Common myeloid progenitor, CD34-positive (primary cell): ENCODE measurements at regions not wholly inside any gene's neighbourhood (a gene's known extent, or its start where the extent isn't known, plus 50 kb on each side); places are given as distances from the start of the nearest gene placed in this dataset.

Experiments
- CTCF ChIA-PET: fragments of 350-600 bp; sonication (Branson Sonifier 250); formaldehyde crosslinking; loops from one replicate; lab custom pipeline; 2021; ENCODE audit warnings: antibody characterized with exemption; lab: Charles Lee
- POLR2A ChIA-PET: fragments of 350-600 bp; sonication (Branson Sonifier 250); formaldehyde crosslinking; loops from one replicate; lab custom pipeline; 2021; ENCODE audit warnings: antibody characterized with exemption; lab: Charles Lee
- DNase-seq, 3 donors: peaks; one replicate each; pipeline versions ENCODE4 v3.0.0 to v3.0.0-alpha.2; 2013
- H3K27ac ChIP-seq, 2 experiments: 1 replicate in 1 of 2; 2 replicates in 1 of 2; pipeline ENCODE4 v1.7.0; 2013; ENCODE audit warnings: inconsistent platforms in 2 of 2, low read length in 2 of 2, mild to moderate bottlenecking in 2 of 2, low read depth in 1 of 2, moderate library complexity in 1 of 2; ENCODE audit not compliant: severe bottlenecking in 2 of 2, insufficient read depth in 1 of 2, poor library complexity in 1 of 2
- H3K27me3 ChIP-seq, 5 experiments: replicated peaks in 2 of 5; 1 replicate in 3 of 5; 2 replicates in 2 of 5; pipeline versions ENCODE4 v1.6.1 to v1.7.0; 2013; ENCODE audit warnings: low read length in 4 of 5, mild to moderate bottlenecking in 2 of 5, moderate library complexity in 2 of 5, inconsistent platforms in 1 of 5; ENCODE audit not compliant: insufficient read depth in 5 of 5, control insufficient read depth in 4 of 5
- H3K36me3 ChIP-seq, 4 experiments: 1 replicate in 2 of 4; 2 replicates in 2 of 4; pipeline versions ENCODE4 v1.6.1 to v1.7.0; 2013; ENCODE audit warnings: low read length in 3 of 4, control low read depth in 1 of 4, mild to moderate bottlenecking in 1 of 4; ENCODE audit not compliant: control insufficient read depth in 4 of 4, insufficient read depth in 4 of 4
- H3K4me1 ChIP-seq, 4 experiments: 1 replicate in 3 of 4; 2 replicates in 1 of 4; pipeline versions ENCODE4 v1.6.1 to v1.7.1; 2013; ENCODE audit warnings: low read length in 3 of 4, mild to moderate bottlenecking in 3 of 4, control low read depth in 1 of 4, inconsistent platforms in 1 of 4, moderate library complexity in 1 of 4; ENCODE audit not compliant: control insufficient read depth in 4 of 4, insufficient read depth in 4 of 4; ENCODE audit errors: control extremely low read depth in 1 of 4
- H3K4me3 ChIP-seq, 7 experiments: 1 replicate in 4 of 7; 2 replicates in 3 of 7; pipeline versions ENCODE4 v1.5.1 to v1.7.0; 2013; ENCODE audit warnings: mild to moderate bottlenecking in 7 of 7, low read length in 6 of 7, moderate library complexity in 6 of 7, inconsistent platforms in 2 of 7, low read depth in 2 of 7, control low read depth in 1 of 7; ENCODE audit not compliant: insufficient read depth in 4 of 7, control insufficient read depth in 1 of 7; ENCODE audit errors: extremely low read depth in 1 of 7
- H3K9me3 ChIP-seq, 5 experiments: 1 replicate in 4 of 5; 2 replicates in 1 of 5; pipeline versions ENCODE4 v1.6.1 to v1.7.1; 2013; ENCODE audit warnings: low read length in 4 of 5, mild to moderate bottlenecking in 2 of 5, inconsistent platforms in 1 of 5, low read depth in 1 of 5, moderate library complexity in 1 of 5; ENCODE audit not compliant: control insufficient read depth in 4 of 5, insufficient read depth in 2 of 5; ENCODE audit errors: control extremely low read depth in 1 of 5
- WGBS: methylation state at CpG from one replicate; pipeline ENCODE4 v1.1.5; 2013; ENCODE audit not compliant: insufficient coverage; 5-methylcytosine and 5-hydroxymethylcytosine counted together

DNA sequence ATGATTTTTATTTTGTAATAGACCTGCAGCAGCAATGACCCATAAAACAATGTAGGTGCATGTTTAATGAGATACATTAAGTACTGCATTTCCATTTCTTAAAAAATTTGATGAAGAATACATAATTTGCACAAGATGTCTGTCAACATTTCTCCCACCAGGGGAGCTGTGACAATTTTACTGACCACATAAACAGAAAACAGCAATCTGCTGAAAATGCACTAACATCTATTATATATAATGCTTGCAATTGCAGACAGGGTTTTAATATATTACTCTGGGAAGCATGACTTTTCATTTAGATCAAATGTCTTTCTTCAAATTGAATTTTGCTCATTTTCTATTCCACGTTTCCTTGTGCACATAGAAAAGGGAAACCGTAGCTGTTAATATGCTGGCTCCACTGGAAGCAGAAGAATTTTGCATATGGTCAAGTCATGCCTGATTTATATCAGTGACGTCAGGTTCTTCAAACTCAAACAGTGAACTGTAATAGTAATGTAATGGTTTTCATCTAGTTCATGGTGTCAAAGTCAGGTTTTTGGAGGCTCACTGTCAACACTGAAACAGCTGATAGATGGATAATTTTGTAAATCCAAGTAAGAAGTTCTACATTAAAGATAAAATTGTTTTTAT is 79.8 kb upstream of the IGF1R start:
- ChIA-PET CTCF (interaction anchor here (2.3 kb wide), 1 partner anchor 13 kb away, joined by 5 read pairs; no protein-coding TSS in a partner anchor), POLR2A (no interaction called here)
- Histone ChIP-seq H3K9me3 (no peaks in the 10 kb centered on the region), H3K27ac (no peak overlapping the region), H3K4me3 (no peak overlapping the region), H3K4me1 (no peaks in the 10 kb centered on the region), H3K27me3 (peaks cover 0 to 12% (median 2%) of the 10 kb centered on the region in 5 experiments), H3K36me3 (no peaks in the 10 kb centered on the region)
- WGBS, result 87% methylated on average over 3 of the region's 3 CpGs
- no peak for DNase-seq

DNA sequence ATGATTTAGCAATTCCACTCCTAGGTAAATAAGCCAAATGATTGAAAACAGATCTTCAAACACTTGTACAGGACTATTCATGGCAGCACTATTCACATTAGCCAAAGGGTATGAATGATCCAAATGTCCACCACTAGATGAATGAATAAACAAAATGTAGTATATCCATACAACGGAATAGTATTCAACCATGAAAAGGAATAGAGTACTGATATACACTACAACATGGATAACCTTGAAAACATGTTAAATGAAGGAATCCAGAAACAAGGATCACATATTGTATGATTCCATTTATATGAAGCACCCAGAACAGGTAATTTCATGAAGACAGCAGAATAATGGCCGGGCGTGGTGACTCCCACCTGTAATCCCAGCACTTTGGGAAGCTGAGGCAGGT is 78.2 kb upstream of the IGF1R start:
- H3K27me3 ChIP-seq, result peaks cover 0 to 12% (median 4%) of the 10 kb centered on the region in 5 experiments
- no CpG with 5 or more reads among the region's 3 CpGs for WGBS
- no peak for DNase-seq
- no peaks in the 10 kb centered on the region for H3K36me3 ChIP-seq
- no peak overlapping the region for H3K4me3 ChIP-seq
- H3K27ac ChIP-seq, result no peak overlapping the region
- no peaks in the 10 kb centered on the region for H3K4me1 ChIP-seq
- CTCF ChIA-PET, result no interaction called here
- no peaks in the 10 kb centered on the region for H3K9me3 ChIP-seq
- POLR2A ChIA-PET, result interaction anchor here (0.6 kb wide), 1 partner anchor 151 kb away, joined by 8 read pairs; no protein-coding TSS in a partner anchor

DNA sequence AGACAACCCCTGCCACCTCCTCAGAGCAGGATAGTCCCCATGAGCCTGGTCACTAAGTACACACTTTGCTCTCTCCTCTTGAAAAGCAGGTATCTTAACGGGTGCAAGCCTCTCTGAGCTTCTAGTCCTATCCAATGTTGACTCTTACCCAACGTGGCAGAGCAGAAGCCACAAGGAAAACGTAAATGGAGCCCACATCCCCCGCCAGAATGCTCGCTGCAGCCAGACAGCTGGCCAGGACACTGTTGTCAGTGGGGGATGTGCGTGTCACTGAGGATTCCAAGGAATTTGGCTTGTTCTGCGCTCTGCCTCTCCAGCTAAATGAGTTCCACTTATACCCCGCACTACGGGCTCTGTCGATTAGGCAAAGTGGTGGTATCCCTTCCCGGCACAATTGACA is 67.8 kb upstream of the IGF1R start:
- no peaks in the 10 kb centered on the region for H3K4me1 ChIP-seq
- WGBS, result 79% methylated on average over 7 of the region's 11 CpGs
- ChIA-PET CTCF (interaction anchor here (1.2 to 2.2 kb wide), 3 partner anchors 19 to 301 kb away, joined by 3 to 6 read pairs (median 3); no protein-coding TSS in a partner anchor), POLR2A (no interaction called here)
- peaks cover 0 to 6% (median 2%) of the 10 kb centered on the region in 5 experiments for H3K9me3 ChIP-seq
- DNase-seq, result no peak
- H3K4me3 ChIP-seq, result peak overlapping the region in 1 of 7 experiments; percentile 0
- no peaks in the 10 kb centered on the region for H3K36me3 ChIP-seq
- H3K27ac ChIP-seq, result no peak overlapping the region
- H3K27me3 ChIP-seq, result peaks cover 8 to 57% (median 15%) of the 10 kb centered on the region in 5 experiments

DNA sequence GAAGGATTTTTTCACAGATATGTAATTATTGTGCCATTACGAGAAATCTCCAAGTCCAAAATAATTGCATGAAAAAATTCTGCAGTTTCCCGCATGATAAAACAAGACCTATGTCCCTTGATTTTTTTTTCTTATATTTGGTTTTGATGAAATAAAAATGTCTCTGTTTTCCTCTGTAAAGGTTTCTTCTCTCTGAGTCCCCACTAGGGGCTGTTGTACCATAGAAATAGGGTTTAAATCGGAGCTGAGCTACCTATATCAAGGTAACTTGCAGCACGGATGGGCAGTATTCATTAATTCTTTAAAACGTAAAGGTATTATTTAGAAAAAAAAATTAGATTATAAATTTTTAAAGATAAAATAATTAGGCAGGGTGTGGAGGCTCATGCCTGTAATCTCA is 66.6 kb upstream of the IGF1R start:
- Histone ChIP-seq H3K4me3 (no peak overlapping the region), H3K4me1 (no peaks in the 10 kb centered on the region), H3K9me3 (peaks cover 0 to 6% (median 2%) of the 10 kb centered on the region in 5 experiments), H3K27ac (no peak overlapping the region), H3K27me3 (peaks cover 8 to 67% (median 17%) of the 10 kb centered on the region in 5 experiments), H3K36me3 (no peaks in the 10 kb centered on the region)
- ChIA-PET CTCF (interaction anchor here (1.0 to 2.2 kb wide), 9 partner anchors 14 to 300 kb away, joined by 3 to 6 read pairs (median 4); no protein-coding TSS in a partner anchor), POLR2A (no interaction called here)
- DNase-seq, result peak in 2 of 3 donors; percentile 17 to 22
- no CpG with 5 or more reads among the region's 5 CpGs for WGBS

DNA sequence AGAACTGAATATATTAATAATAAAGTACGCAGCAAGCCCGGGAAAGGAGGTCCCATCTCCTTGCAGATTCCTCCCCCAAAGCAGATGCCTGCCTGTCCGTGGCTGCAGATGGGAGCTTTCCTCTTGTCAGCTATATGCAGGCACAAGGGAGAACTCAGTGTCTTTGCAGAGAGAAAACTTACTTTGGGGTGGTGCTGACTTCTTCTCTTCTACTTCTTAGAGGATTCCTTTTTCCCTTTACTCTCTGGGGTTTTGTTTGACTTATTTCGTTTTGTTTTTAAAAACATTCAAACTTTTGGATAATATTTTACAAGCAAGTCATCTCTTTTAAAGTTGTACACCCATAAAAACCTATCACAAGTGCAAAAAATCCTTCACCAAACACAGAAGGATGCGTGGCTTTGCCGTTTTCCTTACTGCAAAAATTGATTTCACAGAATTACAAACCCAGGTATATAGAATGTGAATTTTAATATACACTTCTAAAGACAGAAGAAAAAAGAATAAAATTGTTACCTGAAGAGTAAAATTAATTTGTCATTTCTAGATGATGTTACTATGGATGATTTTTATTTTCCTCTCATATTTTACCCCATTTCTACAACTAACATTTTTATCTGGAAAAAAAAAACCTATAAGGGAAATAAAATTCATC is 65.3 kb upstream of the IGF1R start:
- Histone ChIP-seq H3K27ac (no peak overlapping the region), H3K36me3 (no peaks in the 10 kb centered on the region), H3K4me3 (no peak overlapping the region), H3K27me3 (peaks cover 8 to 67% (median 17%) of the 10 kb centered on the region in 5 experiments), H3K4me1 (no peaks in the 10 kb centered on the region), H3K9me3 (peaks cover 0 to 6% (median 2%) of the 10 kb centered on the region in 5 experiments)
- ChIA-PET CTCF (interaction anchor here (1.2 to 2.2 kb wide), 4 partner anchors 14 to 299 kb away, joined by 3 to 6 read pairs (median 4); no protein-coding TSS in a partner anchor), POLR2A (no interaction called here)
- peak in 1 of 3 donors; percentile 9 for DNase-seq
- WGBS, result 25% methylated on average over 2 of the region's 6 CpGs

DNA sequence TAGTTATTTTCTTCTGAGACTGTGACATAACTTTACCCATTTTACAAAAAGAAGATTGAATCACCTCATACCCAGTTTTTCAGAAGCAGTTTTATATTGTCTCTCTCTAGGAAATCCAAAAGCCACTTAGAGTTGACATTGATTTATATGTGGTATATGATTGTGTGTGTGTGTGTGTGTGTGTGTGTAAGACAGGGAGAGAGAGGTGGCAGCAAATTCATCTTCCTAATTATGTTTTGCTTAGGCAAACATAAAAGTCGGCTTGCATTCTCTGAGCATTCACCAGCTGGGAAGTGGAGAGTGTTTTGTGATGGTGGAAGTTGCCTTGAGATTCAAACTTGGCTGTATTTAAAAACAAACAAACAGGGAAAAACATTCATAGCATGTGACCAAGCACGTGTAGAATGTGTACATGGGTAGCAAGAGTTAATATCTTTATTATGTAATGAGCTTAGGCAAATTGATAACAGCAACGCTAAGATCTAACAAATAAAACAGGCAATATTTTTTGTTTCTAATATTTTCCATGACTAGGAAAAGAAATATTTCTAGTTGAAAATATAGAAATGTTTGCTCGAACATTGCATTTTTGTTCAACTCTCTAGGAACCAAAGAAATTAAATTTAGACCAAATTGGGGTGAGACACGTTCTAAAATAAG is 64.4 kb upstream of the IGF1R start:
- H3K9me3 ChIP-seq, result no peaks in the 10 kb centered on the region
- H3K4me1 ChIP-seq, result no peaks in the 10 kb centered on the region
- DNase-seq, result peak; percentile 12 to 51 (median 35)
- CTCF ChIA-PET, result no interaction called here
- no peak overlapping the region for H3K4me3 ChIP-seq
- peaks cover 8 to 67% (median 19%) of the 10 kb centered on the region in 5 experiments for H3K27me3 ChIP-seq
- H3K36me3 ChIP-seq, result no peaks in the 10 kb centered on the region
- no CpG with 5 or more reads among the region's 5 CpGs for WGBS
- no peak overlapping the region for H3K27ac ChIP-seq
- POLR2A ChIA-PET, result interaction anchor here (0.6 kb wide), 1 partner anchor 30 kb away, joined by 3 read pairs; no protein-coding TSS in a partner anchor
